Sigmoid colon (tissue), 6 donors: ENCODE measurements at regions not wholly inside any gene's neighbourhood (a gene's known extent, or its start where the extent isn't known, plus 50 kb on each side); places are given as distances from the start of the nearest gene placed in this dataset.

Experiments
- DNase-seq: peaks from one replicate; pipeline ENCODE4 v3.0.0-alpha.2; 2019
- H3K27ac ChIP-seq, 4 donors: fragments of 200-600 bp; sonication (generic); one replicate each; pipeline ENCODE4 v1.5.1; 2016 to 2019; ENCODE audit warnings: mild to moderate bottlenecking in 1 of 4
- H3K27me3 ChIP-seq, 3 donors: fragments of 200-600 bp; sonication (generic); one replicate each; pipeline ENCODE4 v1.5.1; 2019; ENCODE audit warnings: mild to moderate bottlenecking in 1 of 3
- H3K36me3 ChIP-seq, 4 donors: fragments of 200-600 bp; sonication (generic); one replicate each; pipeline ENCODE4 v1.5.1; 2016 to 2019
- H3K4me1 ChIP-seq, 4 donors: fragments of 200-600 bp; sonication (generic); one replicate each; pipeline ENCODE4 v1.5.1; 2017 to 2019
- H3K4me3 ChIP-seq, 4 donors: fragments of 200-600 bp; sonication (generic); one replicate each; pipeline ENCODE4 v1.5.1; 2017 to 2019; ENCODE audit warnings: mild to moderate bottlenecking in 2 of 4, moderate library complexity in 1 of 4
- H3K9me3 ChIP-seq, 4 donors: fragments of 200-600 bp in 3 of 4; sonication (generic) in 3 of 4; one replicate each; pipeline versions ENCODE4 v1.5.1 to v1.6.1; 2013 to 2019
- CTCF ChIP-seq, 4 experiments: fragments of 450-650 bp in 3 of 4; fragments of 200-600 bp in 1 of 4; IDR thresholded peaks; one replicate each; pipeline ENCODE4 v1.5.1; 2016 to 2019; ENCODE audit warnings: antibody characterized with exemption in 4 of 4, mild to moderate bottlenecking in 3 of 4, moderate library complexity in 2 of 4
- EP300 ChIP-seq, 4 donors: sonication (generic); formaldehyde crosslinking; IDR thresholded peaks; one replicate each; pipeline ENCODE4 v1.6.1; 2017; ENCODE audit warnings: antibody characterized with exemption in 4 of 4
- POLR2A ChIP-seq, 2 donors: fragments of 450-650 bp; IDR thresholded peaks; one replicate each; pipeline ENCODE4 v1.6.1; 2016; ENCODE audit warnings: antibody characterized with exemption in 2 of 2, mild to moderate bottlenecking in 2 of 2, moderate library complexity in 2 of 2
- POLR2AphosphoS5 ChIP-seq, 4 donors: sonication (generic); formaldehyde crosslinking; IDR thresholded peaks; one replicate each; pipeline ENCODE4 v1.6.1; 2017; ENCODE audit warnings: antibody characterized with exemption in 4 of 4
- WGBS, 2 donors: extraction: QIAGEN DNeasy Blood & Tissue Kit; methylation state at CpG; one replicate each; pipeline ENCODE4 v1.1.7; 2013; 5-methylcytosine and 5-hydroxymethylcytosine counted together
- intact Hi-C: fragments of 100-400 bp; cut with DNase I; formaldehyde crosslinking; loops from one replicate; pipeline ENCODE4 v1.15.1; 2023
- donor health status: healthy with polysubstance abuse.
- donor health status: healthy.

GRCh38 chr9:90000925-90001324 lies 396.1 kb downstream of the GADD45G start:
- no peak overlapping the region for H3K4me3 ChIP-seq
- TF ChIP-seq POLR2A (IDR thresholded peaks at IDR 0.05) (no peak), POLR2AphosphoS5 (IDR thresholded peaks at IDR 0.05) (peak in 1 of 4 donors; percentile 18), EP300 (IDR thresholded peaks at IDR 0.05) (no peak), CTCF (IDR thresholded peaks at IDR 0.05) (no peak)
- no peaks in the 10 kb centered on the region for H3K36me3 ChIP-seq
- no peak for DNase-seq
- WGBS, 2 donors, result 48 to 51% methylated on average over 7 of the region's 7 CpGs
- H3K4me1 ChIP-seq, result peaks cover 0 to 67% (median 57%) of the 10 kb centered on the region in 4 donors
- no peaks in the 10 kb centered on the region for H3K27me3 ChIP-seq
- H3K9me3 ChIP-seq, result no peaks in the 10 kb centered on the region
- peak overlapping the region; percentile 78 to 87 (median 84) for H3K27ac ChIP-seq
- intact Hi-C loops, result loop anchor here (5.0 kb wide), 4 partner anchors 101 to 399 kb away; no protein-coding TSS in a partner anchor

- 85 to 93% methylated on average over 7 of the region's 7 CpGs for WGBS, 2 donors
- intact Hi-C loops, result loop anchor here (5.0 kb wide), 4 partner anchors 101 to 399 kb away; no protein-coding TSS in a partner anchor
These were observed 396.9 kb downstream of the GADD45G start for GRCh38 chr9:90001747-90002146.

GRCh38 chr9:90002397-90003271 lies 397.8 kb downstream of the GADD45G start:
- intact Hi-C loops, result loop anchor here (5.0 kb wide), 4 partner anchors 100 to 400 kb away; no protein-coding TSS in a partner anchor
- DNase-seq, result no peak
- Histone ChIP-seq H3K9me3 (no peaks in the 10 kb centered on the region), H3K4me3 (no peak overlapping the region), H3K27me3 (no peaks in the 10 kb centered on the region), H3K36me3 (no peaks in the 10 kb centered on the region), H3K4me1 (peaks cover 0 to 71% (median 64%) of the 10 kb centered on the region in 4 donors), H3K27ac (peak overlapping the region; percentile 78 to 87 (median 84))
- TF ChIP-seq EP300 (IDR thresholded peaks at IDR 0.05), result no peak
- no peak for TF ChIP-seq POLR2AphosphoS5 (IDR thresholded peaks at IDR 0.05)
- TF ChIP-seq CTCF (IDR thresholded peaks at IDR 0.05), result no peak
- TF ChIP-seq POLR2A (IDR thresholded peaks at IDR 0.05), result no peak
- WGBS, 2 donors, result 57 to 61% methylated on average over 9 of the region's 9 CpGs

More at GRCh38 chr9:90001747-90002146, 396.9 kb downstream of the GADD45G start:
- DNase-seq, result no peak
- Histone ChIP-seq H3K4me3 (no peak overlapping the region), H3K9me3 (no peaks in the 10 kb centered on the region), H3K27me3 (no peaks in the 10 kb centered on the region), H3K36me3 (no peaks in the 10 kb centered on the region), H3K4me1 (peaks cover 0 to 67% (median 58%) of the 10 kb centered on the region in 4 donors), H3K27ac (peak overlapping the region; percentile 78 to 87 (median 84))
- TF ChIP-seq POLR2A (IDR thresholded peaks at IDR 0.05), result no peak
- no peak for TF ChIP-seq POLR2AphosphoS5 (IDR thresholded peaks at IDR 0.05)
- TF ChIP-seq EP300 (IDR thresholded peaks at IDR 0.05), result no peak
- no peak for TF ChIP-seq CTCF (IDR thresholded peaks at IDR 0.05)

GRCh38 chr9:90005388-90005787 lies 400.6 kb downstream of the GADD45G start:
- Histone ChIP-seq H3K4me3 (no peak overlapping the region), H3K36me3 (no peaks in the 10 kb centered on the region)
- intact Hi-C loops, result no loop called here

More at GRCh38 chr9:90005388-90005787, 400.6 kb downstream of the GADD45G start:
- Histone ChIP-seq H3K4me1 (peaks cover 0 to 55% (median 50%) of the 10 kb centered on the region in 4 donors), H3K9me3 (no peaks in the 10 kb centered on the region), H3K27me3 (no peaks in the 10 kb centered on the region), H3K27ac (no peak overlapping the region)
- no peak for DNase-seq
- 93 to 96% methylated on average over 3 of the region's 3 CpGs for whole genome bisulfite sequencing, 2 donors
- TF ChIP-seq POLR2AphosphoS5 (IDR thresholded peaks at IDR 0.05), result no peak
